H1 (cell line): ENCODE measurements at regions not wholly inside any gene's neighbourhood (a gene's known extent, or its start where the extent isn't known, plus 50 kb on each side); places are given as distances from the start of the nearest gene placed in this dataset.

ENCODE experiments used
- CTCF ChIA-PET: fragments of 300-600 bp; sonication (Branson Sonifier 250); formaldehyde crosslinking; loops from one replicate; lab custom pipeline; 2021; ENCODE audit not compliant: partially characterized antibody; lab: Charles Lee
- POLR2A ChIA-PET: fragments of 300-600 bp; sonication (Branson Sonifier 250); formaldehyde crosslinking; loops from one replicate; lab custom pipeline; 2021; ENCODE audit warnings: inconsistent platforms; ENCODE audit not compliant: partially characterized antibody; lab: Charles Lee
- DNase-seq, 2 experiments: peaks; one replicate each; pipeline versions ENCODE4 v3.0.0 to v3.0.0-alpha.2; 2010 to 2022; ENCODE audit warnings: low spot score in 2 of 2, low read depth in 1 of 2, mixed read lengths in 1 of 2
- FAIRE-seq: peaks from 2 replicates; lab custom pipeline; 2011; peaks lifted over from hg19 to GRCh38; lab: Jason Lieb, UNC
- H2AFZ ChIP-seq: 2 replicates; pipeline ENCODE4 v1.8.1; 2012; ENCODE audit warnings: low read length, inconsistent platforms
- H2AK5ac ChIP-seq: 2 replicates; pipeline ENCODE4 v1.6.1; 2013; ENCODE audit warnings: low read depth, low read length
- H2BK120ac ChIP-seq: replicated peaks from 2 replicates; pipeline ENCODE3; 2013; ENCODE audit warnings: low read depth, low read length, inconsistent platforms
- H2BK12ac ChIP-seq: 2 replicates; pipeline ENCODE4 v1.6.1; 2013; ENCODE audit warnings: low read depth, low read length
- H2BK15ac ChIP-seq: 2 replicates; pipeline ENCODE4 v1.6.1; 2013; ENCODE audit warnings: low read length
- H2BK20ac ChIP-seq: 2 replicates; pipeline ENCODE4 v1.6.1; 2013; ENCODE audit warnings: low read length
- H2BK5ac ChIP-seq: 2 replicates; pipeline ENCODE4 v1.6.1; 2013; ENCODE audit warnings: low read depth, low read length
- H3K14ac ChIP-seq: 2 replicates; pipeline ENCODE4 v1.6.1; 2013; ENCODE audit warnings: inconsistent platforms; ENCODE audit not compliant: insufficient read length
- H3K18ac ChIP-seq: 2 replicates; pipeline ENCODE4 v1.6.1; 2013; ENCODE audit warnings: low read length; ENCODE audit errors: extremely low read depth
- H3K23ac ChIP-seq: 2 replicates; pipeline ENCODE4 v1.6.1; 2013; ENCODE audit warnings: inconsistent platforms; ENCODE audit not compliant: insufficient read length
- H3K23me2 ChIP-seq: 2 replicates; pipeline ENCODE4 v1.6.1; 2013; ENCODE audit warnings: low read depth, low read length
- H3K27ac ChIP-seq: 2 replicates; pipeline ENCODE4 v1.6.1; 2011; ENCODE audit warnings: low read depth, low read length, inconsistent platforms
- H3K27me3 ChIP-seq, 4 experiments: replicated peaks in 1 of 4; 1 replicate in 1 of 4; 2 replicates in 3 of 4; pipeline versions ENCODE4 v1.6.1 to v1.8.1; 2011 to 2013; ENCODE audit warnings: low read length in 3 of 4, mild to moderate bottlenecking in 3 of 4, inconsistent platforms in 2 of 4, mixed read lengths in 2 of 4, moderate library complexity in 1 of 4; ENCODE audit not compliant: control insufficient read depth in 3 of 4, insufficient read depth in 3 of 4; ENCODE audit errors: extremely low read depth in 1 of 4
- H3K36me3 ChIP-seq, 4 experiments: 2 replicates each; pipeline versions ENCODE4 v1.6.1 to v1.8.1; 2011 to 2013; ENCODE audit warnings: mild to moderate bottlenecking in 4 of 4, low read length in 3 of 4, moderate library complexity in 2 of 4, control low read depth in 1 of 4, inconsistent platforms in 1 of 4; ENCODE audit not compliant: insufficient read depth in 4 of 4, control insufficient read depth in 2 of 4
- H3K4ac ChIP-seq: replicated peaks from 2 replicates; pipeline ENCODE3; 2013; ENCODE audit warnings: low read length, low read depth, mixed read lengths, inconsistent platforms; ENCODE audit not compliant: insufficient read length
- H3K4me1 ChIP-seq, 4 experiments: replicated peaks in 1 of 4; 1 replicate in 1 of 4; 2 replicates in 3 of 4; pipeline versions ENCODE4 v1.6.1 to v1.8.1; 2011 to 2013; ENCODE audit warnings: low read length in 3 of 4, inconsistent platforms in 2 of 4, mixed read lengths in 1 of 4; ENCODE audit not compliant: insufficient read depth in 4 of 4, control insufficient read depth in 3 of 4
- H3K4me2 ChIP-seq, 2 experiments: 2 replicates each; pipeline versions ENCODE4 v1.6.1 to v1.8.1; 2011 to 2013; ENCODE audit warnings: low read depth in 2 of 2, low read length in 2 of 2, control low read depth in 1 of 2, inconsistent platforms in 1 of 2, mild to moderate bottlenecking in 1 of 2; ENCODE audit not compliant: insufficient read depth in 1 of 2
- H3K4me3 ChIP-seq, 4 experiments: fragments of 200-600, 300-600 bp in 1 of 4; sonication (generic), shearing (Covaris generic), sonication (Bioruptor Twin) in 1 of 4; 2 replicates each; pipeline versions ENCODE4 v1.5.1 to v1.8.1; 2011 to 2016; ENCODE audit warnings: low read length in 4 of 4, low read depth in 3 of 4, control low read depth in 2 of 4, inconsistent platforms in 2 of 4, mild to moderate bottlenecking in 2 of 4, mixed read lengths in 1 of 4, moderate library complexity in 1 of 4; ENCODE audit not compliant: insufficient read depth in 2 of 4; ENCODE audit errors: extremely low read depth in 1 of 4
- H3K56ac ChIP-seq: replicated peaks from 2 replicates; pipeline ENCODE3; 2013; ENCODE audit warnings: low read depth, mild to moderate bottlenecking, mixed read lengths, low read length, inconsistent platforms; ENCODE audit not compliant: insufficient read length
- H3K79me1 ChIP-seq: 2 replicates; pipeline ENCODE4 v1.6.1; 2013; ENCODE audit warnings: low read depth, low read length, control low read depth
- H3K79me2 ChIP-seq, 2 experiments: 2 replicates each; pipeline versions ENCODE4 v1.6.1 to v1.8.1; 2012 to 2013; ENCODE audit warnings: low read length in 2 of 2, mild to moderate bottlenecking in 2 of 2, inconsistent platforms in 1 of 2; ENCODE audit not compliant: insufficient read depth in 2 of 2, control insufficient read depth in 1 of 2
- H3K9ac ChIP-seq, 4 experiments: replicated peaks in 1 of 4; 1 replicate in 1 of 4; 2 replicates in 3 of 4; pipeline versions ENCODE4 v1.6.1 to v1.8.1; 2011 to 2013; ENCODE audit warnings: low read depth in 3 of 4, low read length in 3 of 4, control low read depth in 2 of 4, mild to moderate bottlenecking in 2 of 4, moderate library complexity in 2 of 4, inconsistent platforms in 1 of 4; ENCODE audit errors: extremely low read depth in 1 of 4
- H3K9me3 ChIP-seq, 2 experiments: 2 replicates each; pipeline versions ENCODE4 v1.6.1 to v1.8.1; 2012 to 2013; ENCODE audit warnings: mild to moderate bottlenecking in 2 of 2, moderate library complexity in 2 of 2, control low read depth in 1 of 2, inconsistent platforms in 1 of 2, low read depth in 1 of 2, low read length in 1 of 2, mixed read lengths in 1 of 2; ENCODE audit not compliant: insufficient read depth in 2 of 2
- H4K20me1 ChIP-seq, 2 experiments: replicated peaks in 1 of 2; 2 replicates each; pipeline versions ENCODE3 to v1.8.1; 2011 to 2013; ENCODE audit warnings: inconsistent platforms in 2 of 2, low read length in 2 of 2, mild to moderate bottlenecking in 1 of 2; ENCODE audit not compliant: insufficient read depth in 2 of 2, control insufficient read depth in 1 of 2
- H4K5ac ChIP-seq: 2 replicates; pipeline ENCODE4 v1.6.1; 2013; ENCODE audit warnings: low read length, low read depth, mixed read lengths, inconsistent platforms; ENCODE audit not compliant: insufficient read length
- H4K8ac ChIP-seq: 2 replicates; pipeline ENCODE4 v1.8.0; 2013; ENCODE audit warnings: mild to moderate bottlenecking, moderate library complexity, low read length, inconsistent platforms; ENCODE audit not compliant: insufficient read depth; ENCODE audit errors: extremely low read depth
- H4K91ac ChIP-seq: replicated peaks from 2 replicates; pipeline ENCODE3; 2013; ENCODE audit warnings: low read length, mixed read lengths, inconsistent platforms; ENCODE audit not compliant: insufficient read length
- BACH1 ChIP-seq: IDR thresholded peaks from 2 replicates; pipeline ENCODE4 v1.6.1; 2012; ENCODE audit warnings: low read length, improper control_type of control experiment
- BCL11A ChIP-seq, 2 experiments: IDR thresholded peaks; one replicate each; pipeline ENCODE4 v1.6.1; 2011; ENCODE audit warnings: low read depth in 2 of 2, low read length in 2 of 2, mild to moderate bottlenecking in 2 of 2
- CBX8 ChIP-seq: fragments of 300-800, 300-1000 bp; sonication (generic); IDR thresholded peaks from 2 replicates; pipeline ENCODE4 v1.7.1; 2016; ENCODE audit warnings: low read depth, low read length, borderline replicate concordance
- CEBPB ChIP-seq: IDR thresholded peaks from 2 replicates; pipeline ENCODE4 v1.6.1; 2012; ENCODE audit warnings: low read depth, low read length
- CHD2 ChIP-seq: IDR thresholded peaks from 2 replicates; pipeline ENCODE4 v1.6.1; 2012; ENCODE audit warnings: low read length, improper control_type of control experiment
- EP300 ChIP-seq, 2 experiments: IDR thresholded peaks; 1 replicate in 1 of 2; 2 replicates in 1 of 2; pipeline ENCODE4 v1.6.1; 2011 to 2012; ENCODE audit warnings: low read depth in 2 of 2, low read length in 2 of 2, mild to moderate bottlenecking in 2 of 2, borderline replicate concordance in 1 of 2, inconsistent platforms in 1 of 2, moderate library complexity in 1 of 2
- EZH2 ChIP-seq: fragments of 200-600 bp; sonication (generic); IDR thresholded peaks from 2 replicates; pipeline ENCODE4 v1.7.1; 2012; ENCODE audit warnings: low read depth, mild to moderate bottlenecking, moderate library complexity, low read length, inconsistent platforms; ENCODE audit not compliant: severe bottlenecking
- GABPA ChIP-seq: IDR thresholded peaks from 2 replicates; pipeline ENCODE4 v1.6.1; 2011; ENCODE audit warnings: mild to moderate bottlenecking, low read length, moderate library complexity, borderline replicate concordance; ENCODE audit not compliant: insufficient read depth
- JUN ChIP-seq: IDR thresholded peaks from 2 replicates; pipeline ENCODE4 v1.6.1; 2011; ENCODE audit warnings: low read depth, mild to moderate bottlenecking, improper control_type of control experiment, low read length
- PHF8 ChIP-seq: fragments of 200-600 bp; sonication (generic); conservative IDR thresholded peaks from 2 replicates; pipeline ENCODE4 v1.7.1; 2012; ENCODE audit warnings: low read depth, mild to moderate bottlenecking, inconsistent platforms, low read length, moderate library complexity
- SIX5 ChIP-seq: IDR thresholded peaks from 2 replicates; pipeline ENCODE4 v1.6.1; 2011; ENCODE audit warnings: mild to moderate bottlenecking, low read depth, low read length
- SP1 ChIP-seq: IDR thresholded peaks from 2 replicates; pipeline ENCODE4 v1.6.1; 2011; ENCODE audit warnings: low read depth, low read length
- SRF ChIP-seq: IDR thresholded peaks from 2 replicates; pipeline ENCODE4 v1.6.1; 2011; ENCODE audit warnings: mild to moderate bottlenecking, low read depth, low read length, moderate library complexity
- TAF1 ChIP-seq: IDR thresholded peaks from 2 replicates; pipeline ENCODE4 v1.6.1; 2011; ENCODE audit warnings: mild to moderate bottlenecking, low read depth, low read length
- TAF7 ChIP-seq: optimal IDR thresholded peaks from 2 replicates; pipeline ENCODE3; 2011; ENCODE audit warnings: low read depth, mild to moderate bottlenecking, inconsistent platforms, low read length, moderate library complexity, borderline replicate concordance
- YY1 ChIP-seq: IDR thresholded peaks from 2 replicates; pipeline ENCODE4 v1.6.1; 2011; ENCODE audit warnings: low read depth, mild to moderate bottlenecking, low read length

GRCh38 chr19:28556371-28556770 lies 656.6 kb downstream of the UQCRFS1 start:
- Histone ChIP-seq H3K4me1 (no peaks in the 10 kb centered on the region), H2AK5ac (no peak overlapping the region), H3K27ac (no peak overlapping the region), H3K56ac (peak overlapping the region; percentile 22), H2BK12ac (no peak overlapping the region), H3K9ac (no peak overlapping the region), H3K79me2 (no peaks in the 10 kb centered on the region), H2BK20ac (no peak overlapping the region), H3K79me1 (no peaks in the 10 kb centered on the region), H2BK120ac (no peak overlapping the region), H3K27me3 (no peaks in the 10 kb centered on the region), H3K23ac (no peak overlapping the region), H3K14ac (no peak overlapping the region), H3K18ac (no peak overlapping the region), H4K91ac (no peak overlapping the region), H2BK5ac (no peak overlapping the region), H3K4me2 (no peak overlapping the region), H3K4ac (no peak overlapping the region), H2AFZ (no peak overlapping the region), H4K20me1 (no peaks in the 10 kb centered on the region), H3K23me2 (no peaks in the 10 kb centered on the region), H4K8ac (no peak overlapping the region), H4K5ac (no peak overlapping the region), H3K9me3 (no peaks in the 10 kb centered on the region), H3K36me3 (no peaks in the 10 kb centered on the region; a peak in 1 of 8 replicates), H2BK15ac (no peak overlapping the region), H3K4me3 (no peak overlapping the region)
- ChIA-PET CTCF (no interaction called here), POLR2A (no interaction called here)
- DNase-seq (peak in 1 of 2 experiments; percentile 10), FAIRE-seq (no peak)
- TF ChIP-seq TAF7, result no peak
- TF ChIP-seq CHD2, result no peak
- TF ChIP-seq YY1, result no peak
- no peak for TF ChIP-seq SRF
- TF ChIP-seq PHF8, result no peak
- no peak for TF ChIP-seq CBX8
- no peak for TF ChIP-seq JUN
- TF ChIP-seq EP300 (IDR thresholded peaks at IDR 0.05; ENCODE audit: borderline replicate concordance in 1 of 2, low read depth in 2 of 2, low read length in 2 of 2), result no peak
- no peak for TF ChIP-seq SIX5
- TF ChIP-seq CEBPB, result no peak
- TF ChIP-seq GABPA, result no peak
- TF ChIP-seq BACH1, result no peak
- TF ChIP-seq EZH2, result no peak
- TF ChIP-seq TAF1, result no peak
- no peak for TF ChIP-seq SP1
- no peak for TF ChIP-seq BCL11A (IDR thresholded peaks at IDR 0.05; ENCODE audit: low read depth in 2 of 2, low read length in 2 of 2)
